ENCODE measurements at regions not wholly inside any gene's neighbourhood (a gene's known extent, or its start where the extent isn't known, plus 50 kb on each side); places are given as distances from the start of the nearest gene placed in this dataset.

- TF ChIP-seq CTCF (IDR thresholded peaks at IDR 0.05): no peak
- no peak for TF ChIP-seq POLR2A (IDR thresholded peaks at IDR 0.05)
Observed at GRCh38 chr1:56289260-56289659, 290.1 kb downstream of the PLPP3 start.
